NCI-H2029 (cell line): ENCODE measurements at regions not wholly inside any gene's neighbourhood (a gene's known extent, or its start where the extent isn't known, plus 50 kb on each side); places are given as distances from the start of the nearest gene placed in this dataset.

Experiments
- DNase-seq: peaks from one replicate; lab custom pipeline; 2025; lab: John Stamatoyannopoulos, UW

- DNase-seq = no peak
These were observed 70.4 kb upstream of the SLC7A11 start for GRCh38 chr4:138312536-138312911.

- DNase-seq = no peak
These were observed 69.8 kb upstream of the SLC7A11 start for GRCh38 chr4:138311771-138312535.

DNA sequence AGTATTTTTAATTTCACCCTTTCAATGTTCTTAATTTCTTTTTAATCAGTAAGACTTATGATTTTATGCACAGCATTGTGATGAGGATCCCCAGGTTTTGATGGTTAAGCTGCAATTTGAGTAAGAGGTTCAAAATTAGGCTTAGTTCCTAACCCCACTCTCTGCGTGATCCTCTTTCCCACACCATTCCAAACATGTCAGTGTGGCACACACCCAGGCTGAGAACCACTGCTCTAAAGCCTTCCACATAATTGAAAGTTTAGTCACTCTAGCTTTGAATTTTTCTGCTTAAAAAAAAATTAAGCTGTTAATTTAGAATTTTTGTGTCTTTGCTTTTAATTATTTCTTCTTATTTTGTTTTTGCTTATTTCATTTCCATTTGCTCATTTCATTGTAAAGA, 68.8 kb upstream of the SLC7A11 start:
- no peak for DNase-seq

DNA sequence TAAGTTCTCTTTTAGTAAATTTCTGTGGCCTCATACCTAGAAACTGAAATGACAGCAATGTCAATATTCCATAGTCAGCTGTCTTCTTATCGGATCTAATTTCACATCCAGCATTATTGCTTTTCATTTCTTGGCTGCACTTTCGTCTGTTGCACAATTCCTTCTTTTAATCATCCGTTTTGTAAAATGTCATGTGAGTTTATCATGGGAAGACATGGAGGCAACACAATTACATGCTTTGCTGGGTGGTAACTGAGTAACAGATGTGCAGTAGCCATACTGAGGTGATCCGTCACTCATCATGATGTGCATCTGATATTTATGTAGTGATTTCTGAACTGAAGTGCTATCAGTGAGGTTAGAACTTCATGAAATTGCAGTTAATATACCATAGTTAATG, 68.3 kb upstream of the SLC7A11 start:
- no peak for DNase-seq

- DNase-seq = no peak
These were observed 66.2 kb upstream of the SLC7A11 start for GRCh38 chr4:138308356-138308755.

GRCh38 chr4:138307319-138307718, 65.2 kb upstream of the SLC7A11 start:
- no peak for DNase-seq

- DNase-seq = no peak
These were observed 62.9 kb upstream of the SLC7A11 start for GRCh38 chr4:138305050-138305449.

GRCh38 chr4:138301536-138301935, 59.4 kb upstream of the SLC7A11 start:
- no peak for DNase-seq

DNA sequence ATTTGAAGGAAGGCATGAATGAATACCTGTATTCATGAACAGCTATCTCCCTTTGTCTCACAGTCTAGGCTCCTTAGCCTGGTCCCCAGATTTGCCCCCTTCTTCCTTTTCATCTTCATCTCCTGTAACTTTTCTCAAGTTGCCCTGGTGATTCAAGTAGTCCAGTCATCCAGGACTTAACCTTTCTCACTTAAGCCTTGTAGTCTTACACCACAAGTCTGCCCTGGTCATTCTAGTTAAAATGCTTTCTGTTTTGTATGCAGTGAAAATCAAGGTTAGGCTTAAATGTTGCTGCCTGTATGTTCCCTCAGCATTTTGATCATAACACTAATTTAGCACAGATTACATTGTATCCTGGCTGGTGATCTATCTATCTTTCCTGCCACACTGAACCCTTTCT, 58.5 kb upstream of the SLC7A11 start:
- DNase-seq = no peak

DNA sequence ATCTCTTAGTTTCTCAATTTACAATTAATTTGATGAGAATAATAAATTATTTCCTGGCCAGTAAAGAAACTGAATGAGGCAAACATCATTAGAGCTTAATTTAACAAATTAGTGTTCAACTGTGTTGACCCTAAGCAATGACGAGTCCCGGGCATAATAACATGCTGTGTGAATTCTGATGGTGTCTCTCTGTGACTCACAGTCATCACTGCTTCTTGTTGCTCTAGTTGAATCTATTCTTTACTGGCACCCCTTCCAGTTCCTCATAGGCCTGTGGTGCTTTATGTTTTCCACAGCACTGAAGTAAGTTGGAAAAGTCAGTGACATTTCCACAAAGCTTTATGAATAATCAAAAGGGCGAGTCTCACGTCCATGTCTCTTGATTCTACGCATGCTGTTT, 57.7 kb upstream of the SLC7A11 start:
- DNase-seq = no peak

DNA sequence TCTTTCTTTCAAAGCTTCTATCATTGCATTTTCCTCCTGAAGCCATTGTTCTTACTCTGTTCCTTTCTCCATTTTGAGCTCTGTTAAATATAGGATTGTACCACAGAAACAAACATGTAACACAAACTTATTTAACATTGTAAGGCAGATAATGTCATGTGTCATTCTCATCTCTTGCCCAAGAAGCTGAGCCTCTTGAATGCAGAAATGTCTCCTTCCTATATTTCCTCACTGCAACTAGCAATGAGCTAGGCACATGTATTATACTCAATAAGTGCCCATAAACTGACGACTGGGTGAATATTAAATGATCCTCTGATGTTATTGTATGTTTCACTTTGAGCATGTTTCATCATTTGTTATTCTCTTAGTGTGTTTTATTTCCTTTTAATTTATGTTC, 56.7 kb upstream of the SLC7A11 start:
- DNase-seq = no peak

- no peak for DNase-seq
These were observed 56.3 kb upstream of the SLC7A11 start for GRCh38 chr4:138298431-138298830.

DNA sequence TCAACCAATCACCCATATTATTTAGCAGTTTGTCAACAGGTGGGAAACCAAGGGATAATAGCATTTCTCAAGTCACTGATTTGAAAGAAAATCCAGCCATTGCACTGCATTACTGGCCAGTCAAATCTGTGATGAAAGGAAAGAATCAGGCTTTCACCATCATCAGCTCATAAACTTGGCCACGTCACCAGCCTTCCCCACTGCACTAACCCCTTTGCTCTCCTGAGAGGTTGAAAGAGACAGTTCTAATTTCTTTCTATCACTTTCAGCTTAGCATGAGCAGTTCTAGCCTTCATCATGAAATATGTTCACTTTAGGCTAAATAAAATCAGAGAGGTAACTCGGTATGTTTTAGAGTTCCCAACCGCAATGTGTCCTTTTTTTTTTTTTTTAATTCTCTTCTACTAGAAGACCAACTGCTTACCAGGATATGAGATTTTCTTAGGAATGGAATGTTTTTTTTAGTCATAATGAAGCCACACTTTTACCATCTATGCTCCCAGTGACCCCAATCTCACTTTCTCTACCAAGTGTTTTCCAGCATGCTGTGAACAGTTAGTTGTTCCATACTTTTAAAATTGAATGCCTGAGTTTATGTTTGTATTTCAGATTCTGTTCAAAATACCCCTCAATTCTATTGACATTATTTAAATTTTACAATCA, 55.7 kb upstream of the SLC7A11 start:
- DNase-seq = no peak

- DNase-seq = no peak
These were observed 50.2 kb upstream of the SLC7A11 start for GRCh38 chr4:138292321-138292720.
